HG03060 (cell line): ENCODE measurements at regions not wholly inside any gene's neighbourhood (a gene's known extent, or its start where the extent isn't known, plus 50 kb on each side); places are given as distances from the start of the nearest gene placed in this dataset.

Source experiments
- ATAC-seq: cut with Tn5 transposase; IDR thresholded peaks from one replicate; pipeline ENCODE4 v1.9.1; 2021; ENCODE audit warnings: low read depth, moderate number of reproducible peaks; ENCODE audit not compliant: unreplicated experiment

GRCh38 chr4:133776503-133776902 lies 425.1 kb downstream of the PABPC4L start:
- no peak for ATAC-seq

- no peak for ATAC-seq
Measured at GRCh38 chr4:133775881-133776280, 425.7 kb downstream of the PABPC4L start.

GRCh38 chr4:133775469-133775868 lies 426.1 kb downstream of the PABPC4L start:
- ATAC-seq: no peak

GRCh38 chr4:133759428-133759827 lies 442.2 kb downstream of the PABPC4L start:
- no peak for ATAC-seq

- ATAC-seq: no peak
Measured at GRCh38 chr4:133741766-133742165, 459.8 kb downstream of the PABPC4L start.

GRCh38 chr4:133720001-133720400 lies 481.6 kb downstream of the PABPC4L start:
- no peak for ATAC-seq

- ATAC-seq: no peak
Measured at GRCh38 chr4:133719098-133719497, 482.5 kb downstream of the PABPC4L start.

GRCh38 chr4:133714211-133714610 lies 487.4 kb downstream of the PABPC4L start:
- ATAC-seq: no peak

GRCh38 chr4:133713340-133713739 lies 488.2 kb downstream of the PABPC4L start:
- ATAC-seq: no peak

- no peak for ATAC-seq
Measured at GRCh38 chr4:133711817-133712216, 489.8 kb downstream of the PABPC4L start.

- ATAC-seq: no peak
Measured at GRCh38 chr4:133694416-133694815, 507.2 kb downstream of the PABPC4L start.

- ATAC-seq: no peak
Measured at GRCh38 chr4:133683967-133684366, 517.6 kb downstream of the PABPC4L start.

- no peak for ATAC-seq
Measured at GRCh38 chr4:133668061-133668851, 519.2 kb downstream of the PCDH10 start.

- ATAC-seq: no peak
Measured at GRCh38 chr4:133647206-133647605, 498.1 kb downstream of the PCDH10 start.

- ATAC-seq: no peak
Measured at GRCh38 chr4:133641191-133641590, 492.1 kb downstream of the PCDH10 start.

- ATAC-seq: no peak
Measured at GRCh38 chr4:133638751-133639150, 489.7 kb downstream of the PCDH10 start.

GRCh38 chr4:133637161-133637560 lies 488.1 kb downstream of the PCDH10 start:
- no peak for ATAC-seq

GRCh38 chr4:133624744-133625143 lies 475.6 kb downstream of the PCDH10 start:
- ATAC-seq: no peak

- ATAC-seq: no peak
Measured at GRCh38 chr4:133623847-133624246, 474.8 kb downstream of the PCDH10 start.

- ATAC-seq: no peak
Measured at GRCh38 chr4:133621628-133622027, 472.5 kb downstream of the PCDH10 start.

- no peak for ATAC-seq
Measured at GRCh38 chr4:133620555-133620954, 471.5 kb downstream of the PCDH10 start.

- ATAC-seq: no peak
Measured at GRCh38 chr4:133618963-133619362, 469.9 kb downstream of the PCDH10 start.

- no peak for ATAC-seq
Measured at GRCh38 chr4:133600008-133600407, 450.9 kb downstream of the PCDH10 start.
